Endothelial cell of umbilical vein (primary cell): ENCODE measurements at regions not wholly inside any gene's neighbourhood (a gene's known extent, or its start where the extent isn't known, plus 50 kb on each side); places are given as distances from the start of the nearest gene placed in this dataset.

Source experiments
- EZH2 ChIP-seq: IDR thresholded peaks from 2 replicates; pipeline ENCODE4 v1.6.1; 2012; ENCODE audit warnings: borderline replicate concordance, low read depth, mild to moderate bottlenecking, moderate library complexity, low read length, inconsistent platforms; ENCODE audit not compliant: severe bottlenecking
- GATA2 ChIP-seq: IDR thresholded peaks from 2 replicates; pipeline ENCODE4 v1.7.0; 2011; ENCODE audit warnings: low read depth, mild to moderate bottlenecking, moderate library complexity, mixed read lengths, low read length; ENCODE audit not compliant: insufficient read length, insufficient read depth
- JUN ChIP-seq: IDR thresholded peaks from 2 replicates; pipeline ENCODE4 v1.6.1; 2011; ENCODE audit warnings: borderline replicate concordance, low read depth; ENCODE audit not compliant: insufficient read length, insufficient read depth
- MYC ChIP-seq: IDR thresholded peaks from one replicate; pipeline ENCODE4 v1.6.1; 2011; ENCODE audit warnings: mild to moderate bottlenecking, low read depth, low read length
- POLR2A ChIP-seq: IDR thresholded peaks from 2 replicates; pipeline ENCODE4 v1.6.1; 2012; ENCODE audit warnings: low read depth, mild to moderate bottlenecking, control low read depth, low read length
- POLR2AphosphoS5 ChIP-seq: IDR thresholded peaks from 2 replicates; pipeline ENCODE4 v1.6.1; 2012; ENCODE audit warnings: low read depth, mild to moderate bottlenecking, control low read depth, low read length, moderate library complexity; ENCODE audit not compliant: insufficient read depth
- TF ChIP-seq, protein P1 (sequence below): IDR thresholded peaks from 2 replicates; pipeline ENCODE4 v1.6.1; 2011; ENCODE audit not compliant: insufficient read depth, insufficient read length
- TF ChIP-seq, protein P2 (sequence below), 2 donors: IDR thresholded peaks; 1 replicate in 1 of 2; 2 replicates in 1 of 2; pipeline ENCODE4 v1.5.1; 2011; ENCODE audit warnings: low read length in 2 of 2, mild to moderate bottlenecking in 2 of 2, moderate library complexity in 2 of 2, control low read depth in 1 of 2, inconsistent platforms in 1 of 2, low read depth in 1 of 2; ENCODE audit not compliant: insufficient read depth in 1 of 2; ENCODE audit errors: extremely low read depth in 1 of 2

DNA sequence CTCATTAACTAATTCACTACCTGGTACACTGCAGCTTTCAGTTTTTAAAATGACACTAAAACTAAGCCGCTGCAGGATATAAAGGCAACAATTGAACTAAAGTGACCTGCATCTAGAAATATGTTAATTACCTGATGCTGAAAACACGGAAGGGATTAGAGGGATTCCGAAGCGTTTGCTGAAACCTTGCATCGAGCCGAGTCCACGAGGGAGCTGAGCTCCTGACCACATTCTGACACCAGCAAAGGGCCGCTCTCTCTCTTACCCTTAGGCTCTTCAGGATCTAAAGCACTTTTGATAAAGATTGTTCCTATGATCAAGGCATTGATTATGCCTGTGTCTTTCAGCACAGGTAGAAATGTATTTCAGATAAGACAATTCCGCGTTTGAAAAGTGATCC is 59.5 kb upstream of the CDKN3 start:
- TF ChIP-seq, protein P1, sequence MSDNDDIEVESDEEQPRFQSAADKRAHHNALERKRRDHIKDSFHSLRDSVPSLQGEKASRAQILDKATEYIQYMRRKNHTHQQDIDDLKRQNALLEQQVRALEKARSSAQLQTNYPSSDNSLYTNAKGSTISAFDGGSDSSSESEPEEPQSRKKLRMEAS = no peak
- TF ChIP-seq, protein P2, sequence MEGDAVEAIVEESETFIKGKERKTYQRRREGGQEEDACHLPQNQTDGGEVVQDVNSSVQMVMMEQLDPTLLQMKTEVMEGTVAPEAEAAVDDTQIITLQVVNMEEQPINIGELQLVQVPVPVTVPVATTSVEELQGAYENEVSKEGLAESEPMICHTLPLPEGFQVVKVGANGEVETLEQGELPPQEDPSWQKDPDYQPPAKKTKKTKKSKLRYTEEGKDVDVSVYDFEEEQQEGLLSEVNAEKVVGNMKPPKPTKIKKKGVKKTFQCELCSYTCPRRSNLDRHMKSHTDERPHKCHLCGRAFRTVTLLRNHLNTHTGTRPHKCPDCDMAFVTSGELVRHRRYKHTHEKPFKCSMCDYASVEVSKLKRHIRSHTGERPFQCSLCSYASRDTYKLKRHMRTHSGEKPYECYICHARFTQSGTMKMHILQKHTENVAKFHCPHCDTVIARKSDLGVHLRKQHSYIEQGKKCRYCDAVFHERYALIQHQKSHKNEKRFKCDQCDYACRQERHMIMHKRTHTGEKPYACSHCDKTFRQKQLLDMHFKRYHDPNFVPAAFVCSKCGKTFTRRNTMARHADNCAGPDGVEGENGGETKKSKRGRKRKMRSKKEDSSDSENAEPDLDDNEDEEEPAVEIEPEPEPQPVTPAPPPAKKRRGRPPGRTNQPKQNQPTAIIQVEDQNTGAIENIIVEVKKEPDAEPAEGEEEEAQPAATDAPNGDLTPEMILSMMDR (IDR thresholded peaks at IDR 0.05; ENCODE audit: extremely low read depth in 1 of 2, insufficient read depth in 1 of 2, low read depth in 1 of 2, low read length in 2 of 2) = no peak
- TF ChIP-seq EZH2 = no peak
- TF ChIP-seq POLR2A = no peak
- no peak for TF ChIP-seq POLR2AphosphoS5
- TF ChIP-seq JUN = no peak
- TF ChIP-seq MYC = no peak
- no peak for TF ChIP-seq GATA2
